B cell (primary cell): ENCODE measurements at regions not wholly inside any gene's neighbourhood (a gene's known extent, or its start where the extent isn't known, plus 50 kb on each side); places are given as distances from the start of the nearest gene placed in this dataset.

Experiments
- ATAC-seq: fragments of 200-7000 bp; cut with Tn5 transposase; one replicate; pipeline ENCODE4 v1.10.0; 2021; ENCODE audit warnings: low read depth, mild to moderate bottlenecking, moderate number of reproducible peaks, moderate library complexity
- CTCF ChIA-PET: fragments of 350-600 bp; sonication (Branson Sonifier 250); formaldehyde crosslinking; loops from one replicate; lab custom pipeline; 2021; ENCODE audit warnings: antibody characterized with exemption, inconsistent platforms; lab: Charles Lee
- POLR2A ChIA-PET: fragments of 350-600 bp; sonication (Branson Sonifier 250); formaldehyde crosslinking; loops from one replicate; lab custom pipeline; 2021; ENCODE audit warnings: antibody characterized with exemption; lab: Charles Lee
- DNase-seq: peaks from one replicate; pipeline ENCODE4 v3.0.0; 2013
- H2AFZ ChIP-seq: 2 replicates; pipeline ENCODE4 v1.6.1; 2012; ENCODE audit warnings: mild to moderate bottlenecking, low read depth, low read length; ENCODE audit not compliant: insufficient read depth, poor library complexity, severe bottlenecking
- H3K27ac ChIP-seq, 2 donors: 1 replicate in 1 of 2; 2 replicates in 1 of 2; pipeline ENCODE4 v1.5.1; 2012 to 2013; ENCODE audit warnings: low read length in 2 of 2, mild to moderate bottlenecking in 2 of 2, moderate library complexity in 1 of 2
- H3K27me3 ChIP-seq, 4 experiments: fragments of 200-600 bp in 1 of 4; sonication (generic) in 1 of 4; replicated peaks in 1 of 4; 1 replicate in 2 of 4; 2 replicates in 2 of 4; pipeline versions ENCODE4 v1.6.1 to v1.7.0; 2013 to 2016; ENCODE audit warnings: low read length in 3 of 4, mild to moderate bottlenecking in 2 of 4, mixed read lengths in 1 of 4, moderate library complexity in 1 of 4; ENCODE audit not compliant: insufficient read depth in 4 of 4, control insufficient read depth in 3 of 4; ENCODE audit errors: control extremely low read depth in 1 of 4
- H3K36me3 ChIP-seq, 2 experiments: replicated peaks in 1 of 2; 1 replicate in 1 of 2; 2 replicates in 1 of 2; pipeline versions ENCODE4 v1.6.1 to v1.7.1; 2013; ENCODE audit warnings: low read length in 1 of 2; ENCODE audit not compliant: insufficient read depth in 2 of 2, control insufficient read depth in 1 of 2; ENCODE audit errors: control extremely low read depth in 1 of 2, extremely low read depth in 1 of 2
- H3K4me1 ChIP-seq, 2 donors: fragments of 200-600 bp in 1 of 2; sonication (generic) in 1 of 2; 1 replicate in 1 of 2; 2 replicates in 1 of 2; pipeline versions ENCODE4 v1.5.1 to v1.6.1; 2013 to 2017; ENCODE audit warnings: low read length in 2 of 2; ENCODE audit not compliant: control insufficient read depth in 2 of 2, insufficient read depth in 2 of 2
- H3K4me2 ChIP-seq: replicated peaks from 2 replicates; pipeline ENCODE3; 2012; ENCODE audit warnings: mild to moderate bottlenecking, low read depth, low read length; ENCODE audit not compliant: poor library complexity, severe bottlenecking
- H3K4me3 ChIP-seq, 5 experiments: fragments of 200-600 bp in 1 of 5; sonication (generic) in 1 of 5; 1 replicate in 3 of 5; 2 replicates in 2 of 5; pipeline versions ENCODE4 v1.5.1 to v1.7.0; 2011 to 2016; ENCODE audit warnings: low read length in 4 of 5, mild to moderate bottlenecking in 4 of 5, low read depth in 2 of 5, control low read depth in 1 of 5, moderate library complexity in 1 of 5; ENCODE audit not compliant: insufficient read depth in 1 of 5; ENCODE audit errors: control extremely low read depth in 1 of 5, extremely low read depth in 1 of 5
- H3K79me2 ChIP-seq: fragments of 200-600 bp; sonication (generic); one replicate; pipeline ENCODE4 v1.6.0; 2016; ENCODE audit warnings: low read length; ENCODE audit not compliant: control insufficient read depth, insufficient read depth
- H3K9ac ChIP-seq: fragments of 200-600 bp; sonication (generic); 2 replicates; pipeline ENCODE4 v1.6.1; 2017; ENCODE audit warnings: mild to moderate bottlenecking, low read length, moderate library complexity
- H3K9me3 ChIP-seq, 3 donors: one replicate each; pipeline versions ENCODE4 v1.6.1 to v1.7.1; 2013; ENCODE audit warnings: low read length in 2 of 3; ENCODE audit not compliant: control insufficient read depth in 2 of 3, insufficient read depth in 1 of 3; ENCODE audit errors: control extremely low read depth in 1 of 3
- H4K20me1 ChIP-seq: 2 replicates; pipeline ENCODE4 v1.6.0; 2012; ENCODE audit warnings: mild to moderate bottlenecking, low read length; ENCODE audit not compliant: insufficient read depth, control insufficient read depth, poor library complexity, severe bottlenecking
- H3K27ac Mint-ChIP-seq: one replicate; pipeline ENCODE4 v1.8.0; 2021; ENCODE audit warnings: mixed read lengths
- H3K27me3 Mint-ChIP-seq: one replicate; pipeline ENCODE4 v1.8.0; 2021; ENCODE audit warnings: mixed read lengths
- H3K4me1 Mint-ChIP-seq: one replicate; pipeline ENCODE4 v1.8.0; 2021; ENCODE audit warnings: mixed read lengths
- H3K4me3 Mint-ChIP-seq: one replicate; pipeline ENCODE4 v1.8.0; 2021; ENCODE audit warnings: mixed read lengths
- H3K9me3 Mint-ChIP-seq: one replicate; pipeline ENCODE4 v1.8.0; 2022; ENCODE audit warnings: mixed read lengths; ENCODE audit not compliant: insufficient read depth
- CTCF ChIP-seq: fragments of 200-600 bp; IDR thresholded peaks from one replicate; pipeline ENCODE4 v1.8.0; 2022; ENCODE audit warnings: antibody characterized with exemption, mild to moderate bottlenecking
- EZH2 ChIP-seq: IDR thresholded peaks from 2 replicates; pipeline ENCODE4 v1.6.1; 2012; ENCODE audit warnings: borderline replicate concordance, low read depth, mild to moderate bottlenecking, moderate library complexity, low read length; ENCODE audit not compliant: insufficient read depth, poor library complexity, severe bottlenecking
- WGBS: methylation state at CpG from one replicate; pipeline ENCODE4 v1.1.5; 2013; ENCODE audit warnings: missing lambda C conversion rate; ENCODE audit not compliant: insufficient coverage; 5-methylcytosine and 5-hydroxymethylcytosine counted together
- intact Hi-C: fragments of 100-400 bp; cut with micrococcal nuclease; formaldehyde crosslinking; loops from one replicate; pipeline ENCODE4 v1.10.0; 2022

GRCh38 chr10:23850631-23851030, 358.3 kb upstream of the KIAA1217 start:
- Mint-ChIP-seq H3K9me3 (peaks cover 17% of the 10 kb centered on the region), H3K4me1 (no peaks in the 10 kb centered on the region), H3K4me3 (no peak overlapping the region), H3K27me3 (no peaks in the 10 kb centered on the region), H3K27ac (no peak overlapping the region)
- POLR2A ChIA-PET, result no interaction called here
- CTCF ChIA-PET, result no interaction called here
- Histone ChIP-seq H3K4me2 (no peak overlapping the region), H3K9ac (no peak overlapping the region), H3K4me3 (no peak overlapping the region), H3K9me3 (no peaks in the 10 kb centered on the region), H2AFZ (no peak overlapping the region), H3K79me2 (no peaks in the 10 kb centered on the region), H3K27me3 (no peaks in the 10 kb centered on the region), H3K36me3 (no peaks in the 10 kb centered on the region), H3K4me1 (no peaks in the 10 kb centered on the region), H3K27ac (no peak overlapping the region), H4K20me1 (no peaks in the 10 kb centered on the region)
- WGBS, result no CpG with 5 or more reads among the region's 2 CpGs
- DNase-seq (no peak), ATAC-seq (no peak)
- TF ChIP-seq EZH2 (no peak), CTCF (no peak)
- intact Hi-C loops, result no loop called here

- Histone ChIP-seq H3K9ac (no peak overlapping the region), H3K4me2 (no peak overlapping the region), H3K9me3 (no peaks in the 10 kb centered on the region), H3K36me3 (no peaks in the 10 kb centered on the region), H3K79me2 (no peaks in the 10 kb centered on the region), H3K27me3 (no peaks in the 10 kb centered on the region), H3K27ac (no peak overlapping the region), H3K4me1 (no peaks in the 10 kb centered on the region), H2AFZ (no peak overlapping the region), H4K20me1 (no peaks in the 10 kb centered on the region), H3K4me3 (no peak overlapping the region)
- CTCF ChIA-PET, result no interaction called here
- WGBS, result no CpG with 5 or more reads among the region's 1 CpG
- ATAC-seq (no peak), DNase-seq (no peak)
- no peak overlapping the region for H3K27ac Mint-ChIP-seq
- POLR2A ChIA-PET, result no interaction called here
- H3K27me3 Mint-ChIP-seq, result no peaks in the 10 kb centered on the region
- TF ChIP-seq CTCF (no peak), EZH2 (no peak)
- H3K9me3 Mint-ChIP-seq, result no peaks in the 10 kb centered on the region
- intact Hi-C loops, result no loop called here
- no peak overlapping the region for H3K4me3 Mint-ChIP-seq
- no peaks in the 10 kb centered on the region for H3K4me1 Mint-ChIP-seq
Measured at GRCh38 chr10:23859598-23859997, 349.3 kb upstream of the KIAA1217 start.
